Fibroblast of villous mesenchyme (primary cell): ENCODE measurements at regions not wholly inside any gene's neighbourhood (a gene's known extent, or its start where the extent isn't known, plus 50 kb on each side); places are given as distances from the start of the nearest gene placed in this dataset.
"Not testable (repeated sequence)": the region's sequence is repeated elsewhere in the genome, so short reads cannot be mapped to it uniquely, and the experiment has no call there.

Source experiments
- DNase-seq: peaks from one replicate; pipeline ENCODE4 v3.0.0-alpha.2; 2010; ENCODE audit warnings: low read depth
- H3K4me3 ChIP-seq: 2 replicates; pipeline ENCODE4 v1.5.1; 2011; ENCODE audit warnings: low read depth, mild to moderate bottlenecking, low read length
- CTCF ChIP-seq: IDR thresholded peaks from 2 replicates; pipeline ENCODE4 v1.5.1; 2012; ENCODE audit warnings: low read depth, mild to moderate bottlenecking, low read length; ENCODE audit not compliant: insufficient read depth

- TF ChIP-seq CTCF: peak; percentile 6
- H3K4me3 ChIP-seq, DNase-seq: not testable (repeated sequence)
Measured at GRCh38 chrX:41024335-41024734, 60.9 kb upstream of the USP9X start.

DNA sequence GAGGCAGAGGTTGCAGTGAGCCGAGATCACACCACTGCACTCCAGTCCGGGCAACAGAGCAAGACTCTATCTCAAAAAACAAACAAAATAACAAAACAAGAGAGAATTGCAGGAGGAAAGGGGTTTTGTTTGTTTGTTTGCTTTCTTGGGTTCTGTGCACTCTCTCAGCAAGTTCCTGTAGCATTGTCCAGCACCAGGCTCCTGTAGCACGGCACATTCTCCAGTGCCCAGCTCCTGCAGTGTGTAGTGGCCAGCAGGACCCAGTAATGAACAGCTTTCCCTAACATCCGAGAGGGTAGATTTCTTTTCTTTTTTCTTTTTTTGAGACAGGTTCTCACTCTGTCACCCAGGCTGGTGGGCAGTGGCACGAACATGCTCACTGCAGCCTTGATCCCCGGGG, 60.5 kb upstream of the USP9X start:
- no peak overlapping the region for H3K4me3 ChIP-seq

GRCh38 chrX:41025926-41026701, 59.1 kb upstream of the USP9X start:
- DNase-seq: peak; percentile 30
- TF ChIP-seq CTCF: no peak
- H3K4me3 ChIP-seq: no peak overlapping the region

More for the DNA sequence above, 60.5 kb upstream of the USP9X start:
- no peak for TF ChIP-seq CTCF
- DNase-seq: no peak

DNA sequence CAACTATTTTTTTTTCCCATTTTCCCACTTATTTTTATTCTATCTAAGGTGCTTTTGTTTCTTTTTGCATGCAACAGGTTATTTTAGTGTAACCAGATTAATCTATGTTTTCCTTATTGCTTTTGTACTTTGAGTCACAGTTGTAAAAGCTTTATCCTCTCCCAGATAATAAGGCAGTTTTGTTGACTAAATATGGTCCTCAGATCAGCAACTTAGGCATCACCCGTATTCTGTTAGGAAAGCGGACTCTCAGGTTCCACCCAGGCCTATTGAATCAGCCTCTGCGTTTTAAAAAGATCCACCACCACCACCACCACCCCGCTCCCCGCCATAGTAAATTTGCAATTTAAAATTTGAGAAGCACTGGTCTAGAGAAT, 58.6 kb upstream of the USP9X start:
- peak; percentile 12 for DNase-seq
- no peak overlapping the region for H3K4me3 ChIP-seq
- no peak for TF ChIP-seq CTCF

- no peak for DNase-seq
- TF ChIP-seq CTCF: no peak
- H3K4me3 ChIP-seq: no peak overlapping the region
Measured at GRCh38 chrX:41029332-41029731, 55.9 kb upstream of the USP9X start.

DNA sequence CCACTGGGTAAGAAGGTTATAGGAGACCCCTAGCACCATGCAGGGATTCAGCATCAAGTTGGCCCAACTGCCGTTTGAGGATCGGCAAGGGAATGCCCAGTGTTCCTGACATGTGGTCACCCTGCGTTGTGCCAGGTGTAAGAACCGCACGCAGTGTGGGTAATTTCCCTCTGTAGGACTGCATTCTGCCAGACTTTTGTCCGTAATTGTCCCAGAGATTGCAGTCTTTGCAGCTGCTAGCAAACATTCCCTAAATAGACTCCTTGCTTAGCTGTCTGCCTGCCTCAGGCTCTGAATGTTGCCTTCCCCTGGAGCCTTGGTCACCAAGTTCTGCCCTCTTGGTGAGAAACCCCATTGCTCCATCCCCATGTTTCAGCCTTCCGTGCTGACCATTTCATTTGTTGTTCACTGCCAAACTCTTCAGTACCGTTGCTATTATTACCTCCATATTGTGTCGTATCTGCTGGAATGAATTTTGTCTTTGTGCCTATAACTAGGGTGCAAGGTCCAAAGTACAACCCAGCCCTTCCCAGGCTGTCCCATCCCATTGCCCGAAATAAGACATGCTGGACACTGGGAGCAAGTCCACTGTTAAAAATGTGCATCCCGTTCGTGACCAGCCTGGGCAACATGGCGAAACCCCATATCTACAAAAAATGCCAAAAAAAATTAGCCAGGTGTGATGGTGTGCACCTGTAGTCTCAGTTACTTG, 53.8 kb upstream of the USP9X start:
- no peak for DNase-seq
- no peak for TF ChIP-seq CTCF
- H3K4me3 ChIP-seq: no peak overlapping the region

GRCh38 chrX:41033299-41033698, 51.9 kb upstream of the USP9X start:
- no peak overlapping the region for H3K4me3 ChIP-seq
- no peak for DNase-seq
- TF ChIP-seq CTCF: no peak

DNA sequence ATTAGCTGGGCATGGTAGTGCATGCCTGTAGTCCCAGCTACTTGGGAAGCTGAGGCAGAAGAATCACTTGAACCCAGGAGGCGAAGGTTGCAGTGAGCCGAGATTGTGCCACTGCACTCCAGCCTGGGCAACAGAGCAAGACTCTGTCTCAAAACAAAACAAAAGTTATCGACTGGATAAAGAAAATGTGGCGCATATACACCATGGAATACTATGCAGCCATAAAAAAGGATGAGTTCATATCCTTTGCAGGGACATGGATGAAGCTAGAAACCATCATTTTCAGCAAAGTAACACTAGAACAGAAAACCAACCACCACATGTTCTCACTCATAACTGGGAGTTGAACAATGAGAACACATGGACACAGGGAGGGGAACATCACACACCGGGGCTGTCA, 50.3 kb upstream of the USP9X start:
- not testable (repeated sequence) for DNase-seq, H3K4me3 ChIP-seq
